Effector CD4-positive, alpha-beta T cell (primary cell): ENCODE measurements at regions not wholly inside any gene's neighbourhood (a gene's known extent, or its start where the extent isn't known, plus 50 kb on each side); places are given as distances from the start of the nearest gene placed in this dataset.

Source experiments
- DNase-seq: peaks from one replicate; pipeline ENCODE4 v3.0.0-alpha.2; 2020

DNA sequence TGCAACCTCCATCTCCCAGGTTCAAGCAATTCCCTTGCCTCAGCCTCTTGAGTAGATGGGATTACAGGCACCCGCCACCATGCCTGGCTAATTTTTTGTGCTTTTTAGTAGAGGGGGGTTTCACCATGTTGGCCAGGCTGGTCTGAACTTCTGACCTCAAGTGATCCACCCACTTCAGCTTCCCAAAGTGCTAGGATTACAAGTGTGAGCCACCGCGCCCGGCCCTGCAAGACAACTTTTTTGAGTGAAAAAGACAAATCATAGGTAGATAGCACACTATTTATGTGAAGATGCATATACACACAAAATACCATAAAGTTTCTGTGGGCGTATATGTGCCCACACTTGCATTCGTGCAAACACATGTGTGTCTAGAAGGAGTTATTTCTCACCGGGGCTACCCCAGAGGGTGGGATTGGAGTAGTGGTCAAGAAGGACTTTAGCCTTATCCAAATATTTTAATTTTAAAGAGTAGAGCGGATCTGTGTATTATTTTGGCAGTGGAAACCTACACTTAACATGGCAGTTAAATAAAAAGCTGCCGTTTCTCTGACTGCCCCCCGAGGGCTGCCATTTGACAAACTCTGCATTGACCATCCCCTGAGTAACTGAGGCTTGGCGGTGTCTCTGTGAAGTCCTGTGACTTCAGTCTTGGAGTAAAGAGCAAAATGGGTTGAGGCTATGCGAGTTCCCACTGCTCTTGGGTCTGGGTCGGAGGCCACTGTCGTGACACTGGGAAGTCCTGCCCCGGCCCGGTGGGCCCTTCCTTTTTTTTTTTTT lies 93.4 kb upstream of the PTCH1 start:
- no peak for DNase-seq

DNA sequence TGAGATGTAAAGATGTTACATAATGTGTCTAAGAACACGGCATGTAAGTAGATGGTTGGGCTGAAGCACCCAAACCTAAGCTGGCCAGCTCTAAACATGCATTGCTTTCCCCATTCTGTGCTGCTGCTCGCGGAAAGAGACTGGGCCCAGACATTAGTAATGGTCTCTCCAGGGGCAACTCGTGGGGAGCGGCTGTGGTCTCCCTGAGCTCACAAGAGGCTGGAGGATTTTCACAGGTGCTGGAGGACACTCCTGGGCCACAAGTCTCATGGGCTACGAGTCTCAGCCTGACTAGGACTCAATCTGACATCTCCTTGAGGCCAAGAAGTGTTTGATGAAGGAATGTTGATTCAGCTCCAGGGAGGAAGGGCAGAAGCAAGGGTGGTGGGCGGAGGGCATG lies 92.7 kb upstream of the PTCH1 start:
- no peak for DNase-seq

DNA sequence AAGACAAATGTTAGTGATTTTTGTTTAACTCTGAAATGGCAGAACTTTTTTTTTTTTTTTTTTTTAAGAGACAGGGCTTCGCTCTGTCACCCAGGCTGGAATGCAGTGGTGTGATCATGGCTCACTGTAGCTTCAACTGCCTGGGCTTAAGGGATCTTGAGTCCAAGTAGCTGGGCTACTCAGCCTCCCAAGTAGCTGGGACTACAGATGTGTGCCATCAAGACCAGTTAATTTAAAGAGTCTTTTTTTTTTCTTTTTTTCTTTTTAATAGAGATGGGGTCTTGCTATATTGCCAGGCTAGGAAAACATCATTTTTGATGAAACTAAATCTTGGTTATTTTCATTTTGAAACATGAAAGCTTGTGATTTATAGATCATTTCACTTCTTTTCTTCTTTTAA lies 91.6 kb upstream of the PTCH1 start:
- DNase-seq, result no peak

DNA sequence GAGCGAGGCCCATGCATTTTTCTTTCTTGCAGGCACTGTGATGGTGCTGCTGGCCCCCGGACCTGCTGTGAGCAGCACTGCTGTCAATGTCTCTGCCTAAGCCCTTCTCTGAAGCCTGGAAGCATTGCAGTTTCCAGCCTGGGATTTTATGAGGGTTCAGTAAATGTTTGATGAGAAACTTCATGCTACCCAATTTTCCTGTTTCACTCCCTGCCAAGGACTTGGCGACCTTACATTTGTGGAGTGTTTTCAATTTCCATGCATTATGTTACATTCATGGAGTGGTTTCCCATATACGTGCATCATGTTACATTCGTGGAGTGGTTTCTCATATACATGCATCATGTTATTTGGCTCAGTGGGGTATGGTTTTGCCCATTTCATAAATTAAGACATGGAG lies 90.7 kb upstream of the PTCH1 start:
- no peak for DNase-seq

DNA sequence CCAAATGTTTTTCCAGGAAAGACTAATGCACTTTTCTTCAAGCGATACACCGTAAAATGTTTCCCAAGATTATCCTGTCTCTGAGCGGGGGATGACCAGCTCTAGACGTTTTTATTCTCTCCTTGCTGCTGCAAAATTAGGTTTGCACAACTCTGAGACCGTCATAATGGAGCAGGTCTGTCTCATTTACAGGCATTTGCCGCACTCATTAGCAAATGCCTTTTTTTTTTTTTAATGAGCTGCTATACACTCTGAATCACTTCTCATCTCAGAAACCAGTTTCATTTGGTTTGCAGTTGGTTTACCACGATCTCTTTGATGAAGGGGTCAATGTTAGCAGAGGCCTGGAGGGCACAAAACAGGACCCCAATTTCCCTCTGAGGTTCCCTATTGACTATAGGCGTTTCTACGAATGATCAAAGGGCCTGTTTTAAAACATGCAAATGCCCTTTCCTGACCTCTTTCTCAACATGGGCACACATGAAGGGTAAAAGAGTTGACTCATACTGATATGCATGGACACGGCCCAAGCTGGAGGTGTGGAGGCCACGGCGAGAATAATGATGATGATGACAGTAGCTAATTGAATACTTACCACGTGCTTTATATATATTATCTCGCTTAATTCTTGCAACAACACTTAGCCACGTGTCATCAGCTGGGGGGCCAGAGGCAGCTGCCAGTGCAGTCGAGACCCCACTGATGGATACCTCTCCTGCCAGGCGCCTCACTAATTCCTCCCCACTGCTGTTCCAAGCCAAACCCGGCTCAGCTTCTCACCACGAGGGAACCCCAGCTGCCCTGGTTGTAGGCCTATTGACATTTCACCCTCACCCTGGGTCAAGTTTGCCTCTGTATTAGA lies 89.9 kb upstream of the PTCH1 start:
- no peak for DNase-seq

DNA sequence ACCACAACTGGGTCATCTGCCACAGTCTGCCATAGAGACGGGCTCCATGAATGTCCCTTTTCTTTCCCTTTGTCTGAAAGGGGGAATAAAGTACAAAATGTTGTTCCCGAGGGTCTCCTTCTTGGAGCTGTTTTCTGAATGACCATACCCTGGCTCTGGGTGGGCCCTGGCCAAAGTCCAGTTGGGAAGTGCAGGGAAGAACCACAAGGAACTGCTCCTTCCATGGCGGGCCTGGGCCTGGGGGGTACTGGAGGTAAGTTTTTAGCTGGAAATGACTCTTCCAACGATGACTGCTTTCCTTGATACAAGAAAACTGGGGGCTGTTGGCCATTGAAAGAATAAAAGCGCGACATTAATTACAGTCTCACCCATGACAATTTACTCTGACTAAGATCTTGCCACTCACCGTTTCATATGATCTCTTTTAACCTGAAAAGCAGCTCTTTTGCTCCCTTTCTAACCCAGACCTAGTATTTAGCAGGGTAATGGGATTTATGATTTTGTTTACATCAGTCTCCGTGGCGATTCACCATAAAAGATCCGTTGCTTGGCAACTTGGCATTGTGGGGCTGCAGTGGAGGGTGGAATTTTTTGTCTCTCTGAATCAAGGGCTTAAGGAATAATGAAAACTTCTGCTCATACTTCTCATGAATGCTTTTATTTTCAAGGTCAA lies 89.2 kb upstream of the PTCH1 start:
- DNase-seq, result no peak

DNA sequence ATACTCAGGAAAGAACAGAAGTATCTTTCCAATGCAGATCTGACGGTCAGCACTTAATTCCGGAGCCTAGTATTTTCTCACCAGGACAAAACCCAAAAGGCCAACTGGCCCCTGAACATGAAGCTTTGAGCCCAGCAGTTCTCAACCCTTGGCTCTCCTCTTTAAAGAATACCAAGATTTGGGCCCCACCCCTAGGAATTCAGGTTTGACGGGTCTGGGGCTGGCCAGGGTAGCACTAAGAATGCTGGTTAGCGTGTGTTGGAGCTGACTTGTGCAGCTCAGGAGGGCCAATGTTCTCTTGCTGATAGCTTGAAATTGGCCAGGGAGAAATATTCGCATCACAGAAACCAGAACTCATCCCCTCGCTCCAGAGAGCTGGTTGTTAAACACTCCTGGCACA lies 88.3 kb upstream of the PTCH1 start:
- no peak for DNase-seq

DNA sequence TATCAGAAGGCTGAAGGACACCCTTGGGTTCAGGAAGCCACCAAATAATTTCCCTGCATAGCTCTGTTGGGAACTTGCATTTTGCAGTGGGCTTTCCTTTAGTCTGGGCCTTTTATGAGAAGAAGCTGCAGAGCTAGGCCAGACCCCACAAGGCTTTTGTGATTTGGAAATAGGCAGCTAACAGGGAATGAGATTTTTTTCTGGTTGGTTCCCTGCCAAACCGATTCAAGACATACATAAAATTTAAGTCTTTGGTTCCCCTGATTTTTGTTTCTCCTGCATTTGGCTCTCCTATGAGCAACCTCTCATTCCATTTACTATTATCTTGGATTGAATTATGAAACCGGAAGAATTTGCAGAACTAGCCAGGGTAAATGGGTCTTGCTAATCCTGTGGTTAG lies 81.5 kb upstream of the PTCH1 start:
- DNase-seq, result no peak

DNA sequence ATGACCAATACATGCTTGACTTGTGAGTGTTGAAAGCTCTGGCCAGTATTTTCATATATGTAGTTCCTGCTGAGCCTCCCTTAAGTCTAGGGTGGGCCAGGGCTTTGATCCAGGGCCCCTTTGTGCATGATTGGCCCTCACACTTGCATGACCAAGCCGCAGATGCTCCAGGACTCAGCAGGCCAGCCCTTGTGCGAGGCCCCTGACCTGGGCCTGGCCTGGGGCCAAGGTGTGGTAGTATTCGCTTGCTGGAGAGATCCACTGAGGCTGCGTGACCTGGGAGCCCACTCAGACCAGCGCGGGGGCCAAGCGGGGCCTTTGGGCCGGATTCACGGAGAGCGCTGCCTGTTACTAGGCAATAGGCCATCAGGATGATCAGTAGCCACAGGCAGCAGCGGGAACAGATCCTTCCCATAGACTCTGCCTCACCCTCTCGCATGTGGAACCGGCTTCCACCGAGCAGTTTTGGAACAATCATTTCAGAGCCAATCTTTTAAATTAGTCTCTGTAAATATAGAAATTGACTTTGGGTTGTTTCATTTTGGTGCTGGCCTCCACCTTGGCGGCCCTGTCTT lies 79.0 kb upstream of the PTCH1 start:
- no peak for DNase-seq

DNA sequence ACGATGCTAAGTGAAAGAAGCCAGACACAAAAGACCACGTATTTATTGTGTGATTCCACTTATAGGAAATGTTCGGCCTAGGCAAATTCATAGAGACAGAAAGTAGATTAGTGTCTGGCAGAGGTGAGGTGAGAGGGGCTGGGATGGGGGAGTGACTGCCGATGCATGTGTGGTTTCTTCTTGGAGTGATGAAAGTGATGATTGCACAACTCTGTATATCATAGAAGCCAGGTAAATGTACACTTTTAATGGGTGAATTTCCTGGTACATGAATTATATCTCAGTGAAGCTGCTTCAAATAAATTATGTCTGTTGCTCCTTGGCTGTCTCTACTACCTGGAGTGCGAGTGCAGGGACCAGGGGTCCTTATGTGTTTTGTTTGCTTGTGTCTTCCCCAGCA lies 76.2 kb upstream of the PTCH1 start:
- no peak for DNase-seq

DNA sequence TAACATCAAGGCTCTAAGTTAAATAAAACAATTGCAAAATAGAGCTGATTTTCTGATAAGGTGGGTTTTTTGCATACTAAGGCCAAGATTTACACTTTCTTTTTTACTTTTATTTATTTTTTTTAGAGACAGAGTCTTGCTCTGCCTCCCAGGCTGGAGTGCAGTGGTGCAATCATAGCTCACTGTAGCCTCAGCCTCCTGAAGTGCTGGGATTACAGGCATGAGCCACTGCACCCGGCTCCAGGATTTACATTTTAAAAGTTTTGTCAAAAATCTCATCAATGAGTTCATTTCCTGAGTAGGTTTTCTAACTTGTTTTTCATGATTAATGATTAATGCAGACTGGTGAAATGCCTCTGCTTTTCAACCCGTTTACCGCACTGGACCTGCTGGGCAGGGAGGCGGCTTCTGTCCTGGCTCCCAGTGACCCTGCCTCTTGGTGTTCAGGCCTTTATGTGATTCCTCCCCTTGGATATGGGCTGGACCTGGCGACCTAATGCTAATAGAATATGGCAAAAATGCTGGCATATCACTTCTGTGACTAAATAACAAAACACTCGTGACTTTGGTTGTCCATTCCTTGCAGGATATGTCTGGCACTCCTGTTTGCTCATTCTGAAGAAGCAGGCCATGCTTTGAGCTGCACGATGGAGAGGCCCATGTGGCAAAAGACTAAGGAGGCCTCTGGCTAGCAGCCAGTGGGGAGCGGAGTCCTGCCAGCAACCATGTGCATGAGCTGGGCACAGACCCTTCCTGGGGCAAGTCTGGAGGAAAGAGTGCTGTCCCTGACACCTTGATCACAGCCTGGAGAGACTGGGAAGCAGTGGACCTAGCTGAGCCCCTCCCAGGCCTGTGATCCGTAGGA lies 72.2 kb upstream of the PTCH1 start:
- no peak for DNase-seq

DNA sequence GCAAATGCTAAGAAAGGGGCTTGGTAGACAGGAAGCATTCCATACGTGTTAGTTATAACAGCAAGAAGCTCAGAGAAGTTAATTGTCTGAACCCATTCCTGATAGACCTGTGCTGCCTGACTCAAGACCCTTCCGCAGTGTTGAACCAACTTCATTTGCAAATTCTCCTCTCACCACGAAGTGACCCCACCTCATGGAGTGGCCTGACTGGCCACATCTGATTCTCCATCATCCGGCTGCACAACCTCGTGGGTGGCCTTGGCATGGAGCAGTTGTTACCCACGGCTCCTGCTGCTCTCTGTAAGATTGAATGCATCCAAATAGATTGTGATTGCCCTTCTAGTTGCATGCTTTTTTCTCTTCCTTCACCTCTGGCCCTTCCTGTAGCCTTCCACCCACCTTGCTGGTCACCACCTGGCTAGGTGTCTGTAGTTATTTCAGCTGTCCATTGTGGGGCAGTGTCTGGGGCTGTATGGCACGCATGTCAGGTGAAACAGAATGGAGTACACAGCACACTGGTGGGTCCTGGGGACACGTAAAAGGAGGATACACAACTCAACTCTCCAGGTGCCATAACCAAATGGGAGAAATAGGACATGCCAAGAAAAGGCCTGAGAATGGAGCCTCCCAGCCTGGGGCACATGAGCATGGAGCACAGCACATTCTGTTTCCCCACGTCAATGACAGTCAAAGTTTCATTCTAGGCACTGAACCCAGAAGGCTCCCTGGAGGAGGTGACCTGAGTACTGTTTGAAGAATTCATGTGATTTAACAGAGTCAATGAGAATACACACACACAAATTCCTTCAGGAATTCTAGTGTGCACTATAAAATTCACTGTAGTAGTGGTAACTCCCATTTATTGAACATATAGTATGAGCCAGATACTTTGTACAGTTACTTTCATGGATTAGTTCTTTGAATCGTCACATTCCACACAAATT lies 70.5 kb upstream of the PTCH1 start:
- DNase-seq, result no peak

DNA sequence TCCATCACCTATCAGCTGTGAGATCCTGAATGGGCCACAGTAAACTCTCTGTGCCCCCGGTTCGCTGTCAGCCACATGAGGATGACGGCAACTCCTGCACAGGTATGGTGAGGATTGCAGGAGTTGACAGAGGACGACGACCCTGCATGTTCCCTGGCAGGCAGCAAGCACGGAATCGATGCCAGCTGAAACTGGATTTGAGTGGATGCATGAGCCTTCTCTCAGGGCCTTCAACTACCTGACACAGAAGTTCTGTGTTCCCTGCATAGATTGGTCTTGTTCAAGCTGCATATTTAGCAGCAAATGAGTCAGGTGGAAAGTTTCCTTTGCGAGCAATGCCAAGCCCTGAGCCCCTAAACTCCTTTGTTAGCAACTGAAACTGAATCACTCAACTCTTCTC lies 69.6 kb upstream of the PTCH1 start:
- no peak for DNase-seq

DNA sequence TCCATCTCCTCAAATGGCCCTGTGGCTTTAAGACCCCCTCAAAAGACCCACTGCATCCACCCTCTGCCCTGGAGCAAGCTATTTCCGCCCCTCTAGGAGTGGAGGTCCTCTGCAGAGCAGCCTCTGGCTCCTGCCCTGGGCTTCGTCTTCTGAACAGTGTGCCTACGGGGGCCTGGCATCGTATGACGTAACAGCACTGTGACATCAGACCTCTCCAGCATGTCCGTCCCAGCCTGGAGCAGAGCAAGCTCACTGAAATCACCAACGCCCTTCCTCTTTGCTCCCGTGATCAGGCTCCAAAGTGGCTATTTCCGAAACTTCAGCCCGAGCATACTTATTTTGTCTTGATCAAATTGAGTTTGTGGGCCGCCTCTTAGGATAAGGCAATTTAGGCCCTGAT lies 69.1 kb upstream of the PTCH1 start:
- DNase-seq, result no peak

DNA sequence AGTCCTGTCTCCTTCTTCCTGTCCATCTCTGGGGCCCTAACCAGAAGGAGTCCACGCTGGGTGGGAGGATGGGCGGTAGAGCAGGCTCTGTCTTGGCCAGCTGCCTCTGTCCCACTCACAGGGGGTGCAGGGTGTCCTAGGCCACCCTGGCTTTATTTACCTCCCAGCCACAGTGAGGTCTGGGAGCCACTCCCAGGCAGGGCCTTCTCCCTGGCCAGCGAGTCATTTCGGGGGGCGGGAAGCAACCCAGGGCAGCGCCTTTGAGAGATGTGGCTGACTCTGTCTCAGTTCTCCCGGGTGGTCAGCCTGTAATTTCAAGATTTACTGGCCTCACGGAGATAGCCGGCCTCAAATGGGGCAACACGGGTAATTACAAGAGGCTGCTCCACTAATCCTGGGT lies 67.4 kb upstream of the PTCH1 start:
- DNase-seq, result no peak

DNA sequence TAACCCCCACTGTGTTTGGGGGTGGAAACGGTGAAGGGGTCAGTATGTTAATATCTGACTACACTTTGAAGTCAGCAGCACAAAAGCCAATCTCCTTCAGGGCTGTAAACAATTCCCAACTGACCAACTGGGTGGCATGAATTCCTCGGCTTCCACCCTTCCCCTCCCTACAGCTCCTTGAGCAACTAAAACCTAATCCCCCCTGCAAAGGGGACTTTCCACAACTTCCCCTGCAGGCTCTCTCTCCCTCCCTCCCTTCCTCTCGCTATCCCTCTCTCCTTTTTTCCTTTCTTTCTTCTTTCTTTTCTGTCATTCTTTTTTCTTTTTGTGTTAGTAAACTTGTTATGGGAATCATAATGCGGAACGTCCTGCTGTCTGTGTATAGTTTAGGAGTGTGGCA lies 65.1 kb upstream of the PTCH1 start:
- no peak for DNase-seq

DNA sequence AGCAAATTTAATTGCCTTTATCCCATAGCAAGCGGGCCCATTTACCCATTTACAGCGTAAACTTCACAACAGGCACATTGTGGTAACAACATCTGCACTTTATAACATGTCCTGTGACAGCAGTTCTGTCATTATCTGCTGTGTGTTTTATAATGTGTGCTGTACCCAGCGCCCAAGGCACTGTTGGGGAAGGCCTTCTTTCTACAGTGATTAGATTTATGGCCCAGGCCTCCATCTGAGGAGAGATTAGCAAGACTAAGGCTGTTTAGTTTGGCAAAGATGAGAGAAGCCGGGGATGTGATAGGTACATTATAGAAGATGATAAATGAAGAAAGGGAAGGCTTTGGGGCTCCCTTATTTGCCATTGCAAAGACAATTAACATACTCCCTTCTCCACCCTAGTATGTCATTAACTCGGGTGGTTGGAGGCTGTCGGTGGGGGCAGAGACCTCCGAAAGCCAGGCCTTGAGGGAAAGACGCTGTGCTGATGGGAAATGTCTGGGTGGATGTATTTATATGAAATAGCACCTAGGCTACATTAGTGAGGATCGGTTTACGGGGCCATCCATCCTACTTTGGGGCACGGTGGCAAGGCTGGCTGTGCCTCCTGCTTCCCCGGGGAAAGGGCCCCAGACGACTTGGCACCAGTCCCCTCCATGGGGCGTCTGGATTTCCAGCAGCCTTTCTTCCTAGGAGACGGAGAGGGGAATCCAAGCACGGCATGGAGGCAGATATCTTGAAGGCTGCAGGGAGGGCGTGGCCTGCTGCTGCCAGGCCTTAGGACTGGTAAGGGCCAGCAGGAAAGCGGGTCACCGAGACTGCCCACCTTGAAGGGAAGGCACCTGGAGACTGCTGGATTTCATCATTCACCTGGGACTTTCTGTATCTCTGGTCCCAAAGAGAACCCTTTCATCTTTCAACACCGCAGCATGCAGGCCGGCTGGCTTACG lies 64.3 kb upstream of the PTCH1 start:
- DNase-seq, result no peak

DNA sequence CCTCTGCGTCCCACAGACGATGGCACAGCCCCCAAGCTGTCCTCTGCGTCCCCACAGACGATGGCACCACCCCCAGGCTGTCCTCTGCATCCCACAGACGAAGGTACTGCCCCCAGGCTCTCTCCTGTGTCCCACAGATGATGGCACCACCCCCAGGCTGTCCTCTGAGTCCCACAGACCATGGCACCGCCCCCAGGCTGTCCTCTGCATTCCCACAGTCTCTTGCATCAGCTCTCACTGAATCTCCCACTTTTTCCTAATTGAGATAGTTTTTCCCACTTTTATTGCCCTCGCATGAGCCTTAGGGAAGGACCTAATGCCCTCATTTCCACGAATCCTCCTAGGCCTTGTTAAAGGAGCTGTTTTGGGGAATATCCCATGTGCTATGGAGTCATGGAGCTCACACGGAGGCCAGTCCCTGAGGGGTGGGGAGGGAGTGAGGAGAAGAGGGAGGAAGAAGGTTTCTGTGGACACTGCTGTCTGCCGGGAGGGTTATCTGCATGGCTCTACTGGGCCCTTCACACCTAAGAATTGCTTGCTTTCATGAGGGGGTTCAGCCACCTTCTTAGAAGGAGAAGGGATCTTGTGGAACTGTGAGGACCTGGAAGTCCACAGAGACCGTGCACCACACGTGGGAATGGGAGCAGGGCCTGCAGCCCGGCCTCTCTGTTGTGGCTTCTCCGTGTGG lies 58.2 kb upstream of the PTCH1 start:
- DNase-seq, result no peak

DNA sequence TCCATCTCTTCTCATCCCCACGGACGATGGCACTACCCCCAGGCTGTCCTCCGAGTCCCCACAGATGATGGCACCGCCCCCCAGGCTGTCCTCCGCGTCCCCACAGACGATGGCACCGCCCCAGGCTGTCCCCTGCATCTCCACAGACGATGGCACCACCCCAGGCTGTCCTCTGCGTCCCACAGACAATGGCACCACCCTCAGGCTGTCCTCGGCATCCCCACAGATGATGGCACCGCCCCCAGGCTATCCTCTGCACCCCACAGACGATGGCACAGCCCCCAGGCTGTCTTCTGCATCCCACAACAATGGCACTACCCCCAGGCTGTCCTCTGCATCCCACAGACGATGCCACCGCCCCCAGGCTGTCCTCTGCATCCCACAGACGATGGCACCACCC lies 57.4 kb upstream of the PTCH1 start:
- DNase-seq, result peak; percentile 6
